GM18507 (cell line): ENCODE measurements at regions not wholly inside any gene's neighbourhood (a gene's known extent, or its start where the extent isn't known, plus 50 kb on each side); places are given as distances from the start of the nearest gene placed in this dataset.
"Not testable (repeated sequence)": the region's sequence is repeated elsewhere in the genome, so short reads cannot be mapped to it uniquely, and the experiment has no call there.

Experiments used
- DNase-seq: peaks from one replicate; pipeline ENCODE4 v3.0.0; 2011; ENCODE audit warnings: low read depth; ENCODE audit not compliant: insufficient read length; ENCODE audit errors: extremely low spot score
- FAIRE-seq: peaks from 2 replicates; lab custom pipeline; 2011; peaks lifted over from hg19 to GRCh38; lab: Jason Lieb, UNC

GRCh38 chr6:121590916-121591315 is 155.5 kb downstream of the GJA1 start:
- no peak for DNase-seq
- no peak for FAIRE-seq

DNA sequence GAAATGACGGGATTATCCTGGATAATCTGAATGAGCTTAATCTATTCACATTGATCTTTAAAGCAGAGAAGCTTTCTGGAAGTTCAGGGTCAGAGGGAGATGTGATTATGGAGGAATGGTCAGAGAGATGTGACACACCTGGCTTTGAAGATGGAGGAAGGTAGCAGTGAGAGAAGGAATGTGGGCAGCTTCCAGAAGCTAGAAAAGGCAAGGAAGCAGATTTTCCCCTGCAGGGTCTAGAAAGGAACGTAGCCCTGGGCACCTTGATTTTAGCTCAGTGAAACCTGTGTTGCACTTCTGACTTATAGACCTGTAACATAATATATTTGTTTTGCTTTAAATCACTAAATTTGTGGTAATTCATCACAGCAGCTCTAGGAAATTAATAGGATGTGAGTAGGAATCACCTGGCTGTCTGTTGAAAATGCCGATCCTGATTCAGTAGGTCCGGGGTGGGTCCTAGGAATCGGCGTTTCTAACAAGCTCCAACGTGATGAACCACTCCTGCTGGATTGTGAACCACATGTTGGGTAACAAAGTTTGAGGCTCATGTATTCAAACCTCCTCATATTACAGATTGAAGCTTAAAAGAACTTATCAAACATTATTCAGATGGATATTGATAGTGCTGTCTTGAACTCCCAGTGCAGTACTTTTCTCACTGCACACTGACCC is 157.0 kb downstream of the GJA1 start:
- no peak for FAIRE-seq
- DNase-seq = no peak

DNA sequence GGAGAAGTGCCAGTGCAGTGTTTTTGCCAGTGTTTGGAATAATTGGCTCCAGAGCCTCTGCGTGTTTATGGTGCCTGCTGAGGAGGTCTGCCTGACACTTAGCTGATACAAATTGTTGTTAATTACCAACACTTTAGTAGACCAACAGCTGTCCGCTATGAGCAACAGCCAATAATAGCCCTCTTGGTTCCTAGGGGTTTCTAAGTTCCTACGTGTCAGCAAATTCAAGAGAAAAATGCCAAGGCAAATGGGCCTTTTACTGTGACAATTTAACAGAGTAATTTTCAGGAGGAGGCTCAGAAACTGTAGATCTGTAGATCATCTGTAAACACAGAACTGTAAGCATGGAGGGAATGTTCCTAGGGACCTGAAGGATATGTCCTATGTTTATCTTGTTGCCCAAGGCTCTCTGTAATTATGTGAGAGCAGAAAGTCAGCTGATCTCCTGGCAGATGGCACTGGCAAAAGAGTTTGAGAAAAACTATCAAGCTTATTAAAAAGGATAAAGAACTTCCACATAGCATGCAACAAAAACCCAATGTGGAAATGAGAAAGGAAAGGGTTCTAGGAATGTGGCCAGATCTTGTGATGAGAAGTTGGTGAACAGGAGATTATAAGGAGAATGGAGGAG is 157.7 kb downstream of the GJA1 start:
- no peak for DNase-seq

GRCh38 chr6:121594053-121594452 is 158.6 kb downstream of the GJA1 start:
- DNase-seq (no peak), FAIRE-seq (no peak)

More for the DNA sequence above, 157.7 kb downstream of the GJA1 start:
- FAIRE-seq = no peak

DNA sequence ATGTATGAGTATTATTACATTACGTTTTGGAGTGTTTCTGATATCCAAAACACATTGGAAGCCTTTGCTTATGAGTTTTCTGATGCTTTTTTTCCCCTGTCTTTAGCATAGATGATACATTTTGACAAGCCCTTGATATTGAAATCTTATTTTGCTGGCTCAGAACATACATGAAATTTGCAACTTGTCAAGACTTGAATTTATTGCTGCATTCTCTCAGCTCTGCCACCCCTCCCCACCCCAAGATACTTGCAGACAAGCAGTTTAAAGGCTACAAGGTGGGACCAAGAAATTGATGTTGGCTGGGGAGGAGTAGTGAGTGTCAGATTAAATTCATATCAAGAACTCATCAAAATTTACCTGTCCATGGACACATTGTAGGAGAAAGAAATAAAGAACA is 160.2 kb downstream of the GJA1 start:
- FAIRE-seq (no peak), DNase-seq (no peak)

DNA sequence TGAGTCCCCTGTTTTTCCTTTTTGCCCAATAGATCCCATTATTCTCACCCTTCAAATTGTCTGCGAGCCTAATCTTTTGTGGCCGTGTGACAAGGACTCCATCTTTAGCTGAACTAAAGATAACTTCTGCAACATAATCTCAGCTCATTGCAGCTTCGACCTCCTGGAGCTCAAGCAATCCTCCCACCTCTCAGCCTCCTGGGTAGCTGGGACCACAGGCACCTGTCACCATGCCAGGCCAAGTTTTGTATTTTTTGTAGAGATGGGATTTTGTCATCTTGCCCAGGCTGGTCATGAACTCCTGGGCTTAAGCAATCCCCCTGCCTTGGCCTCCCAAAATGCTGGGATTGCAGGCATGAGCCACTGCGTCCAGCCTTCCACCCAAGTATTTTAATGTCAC is 161.0 kb downstream of the GJA1 start:
- FAIRE-seq = no peak
- no peak for DNase-seq

GRCh38 chr6:121597654-121598053 is 162.2 kb downstream of the GJA1 start:
- DNase-seq = no peak
- no peak for FAIRE-seq

DNA sequence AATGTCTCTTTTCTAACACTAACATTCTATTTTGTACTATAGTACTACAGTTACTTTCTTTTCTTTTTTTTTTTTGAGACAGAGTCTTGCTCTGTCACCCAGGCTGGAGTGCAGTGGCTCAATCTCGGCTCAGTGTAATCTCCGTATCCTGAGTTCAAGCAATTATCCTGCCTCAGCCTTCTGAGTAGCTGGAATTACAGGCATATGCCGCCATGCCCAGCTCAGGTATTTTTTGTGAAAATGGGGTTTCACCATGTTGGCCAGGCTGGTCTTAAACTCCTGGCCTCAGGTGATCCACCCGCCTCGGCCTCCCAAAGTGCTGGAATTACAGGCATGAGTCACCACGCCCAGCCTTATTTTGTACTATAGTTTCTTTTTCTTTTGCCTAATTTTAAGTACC is 163.9 kb downstream of the GJA1 start:
- not testable (repeated sequence) for DNase-seq, FAIRE-seq

- FAIRE-seq (no peak), DNase-seq (no peak)
Observed at GRCh38 chr6:121600389-121601168, 165.1 kb downstream of the GJA1 start.

DNA sequence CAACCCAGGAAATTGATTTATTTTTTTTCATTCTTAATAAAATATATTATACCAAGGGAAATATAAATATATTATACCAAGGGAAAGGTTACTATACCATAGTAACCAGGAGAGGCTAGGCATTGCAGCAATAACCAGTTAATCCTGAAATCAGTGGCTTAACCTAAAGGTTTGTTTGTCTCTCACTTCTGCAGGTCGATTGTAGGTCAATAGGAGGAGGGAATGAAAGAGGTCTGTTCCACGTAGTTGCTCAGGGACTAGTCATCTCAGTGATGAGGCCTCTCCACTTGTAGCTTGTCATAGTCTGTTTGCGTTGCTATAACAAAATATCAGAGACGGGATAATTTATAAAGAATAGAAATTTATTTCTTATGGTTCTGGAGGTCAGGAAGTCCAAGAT is 168.0 kb downstream of the GJA1 start:
- FAIRE-seq = no peak
- no peak for DNase-seq

DNA sequence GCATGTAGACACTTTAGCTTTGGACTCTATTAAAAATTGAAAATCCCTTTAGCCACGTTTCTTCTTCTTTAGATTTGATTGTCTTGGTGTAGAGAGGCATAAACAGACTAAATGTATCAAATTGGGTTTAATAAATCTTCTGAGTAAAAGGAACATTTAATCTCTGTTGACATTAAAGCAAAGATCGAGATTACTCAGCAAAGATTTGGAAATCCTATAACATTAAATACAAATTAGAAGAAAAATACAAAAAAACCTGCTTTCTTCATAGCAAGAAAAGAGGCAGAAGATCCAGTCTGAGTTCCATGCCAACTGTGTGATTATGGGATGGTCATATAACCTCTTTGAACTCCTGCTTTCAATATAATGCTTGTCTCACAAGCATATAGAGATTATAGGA is 172.3 kb downstream of the GJA1 start:
- FAIRE-seq (no peak), DNase-seq (no peak)

- no peak for DNase-seq
- no peak for FAIRE-seq
Observed at GRCh38 chr6:121608270-121608669, 172.8 kb downstream of the GJA1 start.

- FAIRE-seq = no peak
Observed at GRCh38 chr6:121609281-121609680, 173.8 kb downstream of the GJA1 start.

DNA sequence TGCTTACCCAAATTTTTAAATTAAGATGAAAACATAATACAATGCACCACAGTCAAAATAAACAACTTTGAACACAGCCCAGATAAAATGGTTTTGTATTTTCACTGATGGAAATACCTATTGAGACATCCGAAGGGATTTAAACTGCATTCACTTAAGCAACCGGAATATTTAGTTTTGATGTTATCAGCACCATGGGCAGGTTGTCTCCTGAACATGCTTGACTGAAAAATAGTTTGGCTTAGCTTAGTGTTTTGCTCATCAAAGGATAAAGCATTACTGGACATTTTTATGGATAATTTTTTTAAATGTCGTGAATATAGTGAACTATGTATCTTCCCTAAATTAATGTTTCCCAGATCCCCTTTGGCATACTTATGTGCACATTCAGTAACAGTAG is 177.5 kb downstream of the GJA1 start:
- DNase-seq (no peak), FAIRE-seq (no peak)

More at GRCh38 chr6:121609281-121609680, 173.8 kb downstream of the GJA1 start:
- no peak for DNase-seq

- no peak for DNase-seq
- FAIRE-seq = no peak
Observed at GRCh38 chr6:121614115-121614514, 178.7 kb downstream of the GJA1 start.

DNA sequence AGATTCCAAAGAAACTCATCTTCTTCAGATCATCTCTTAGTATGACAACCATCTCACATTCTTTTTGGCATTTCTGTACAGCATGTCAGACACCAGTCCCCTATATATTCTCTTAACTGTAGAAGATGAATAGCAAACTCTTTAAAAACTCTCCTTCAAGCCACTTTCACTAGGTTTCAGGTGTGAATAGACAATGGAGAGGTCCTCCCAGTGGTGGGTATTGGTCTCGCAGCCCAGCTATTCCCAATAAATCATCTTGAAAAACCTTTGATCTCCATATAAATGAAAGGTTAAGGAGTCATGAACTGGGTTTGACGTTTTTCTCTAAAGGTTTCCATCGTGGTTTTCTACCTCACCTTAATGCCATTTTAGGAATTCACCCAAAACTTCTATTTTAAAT is 180.0 kb downstream of the GJA1 start:
- FAIRE-seq (no peak), DNase-seq (no peak)

- no peak for FAIRE-seq
Observed at GRCh38 chr6:121616406-121616805, 181.0 kb downstream of the GJA1 start.

DNA sequence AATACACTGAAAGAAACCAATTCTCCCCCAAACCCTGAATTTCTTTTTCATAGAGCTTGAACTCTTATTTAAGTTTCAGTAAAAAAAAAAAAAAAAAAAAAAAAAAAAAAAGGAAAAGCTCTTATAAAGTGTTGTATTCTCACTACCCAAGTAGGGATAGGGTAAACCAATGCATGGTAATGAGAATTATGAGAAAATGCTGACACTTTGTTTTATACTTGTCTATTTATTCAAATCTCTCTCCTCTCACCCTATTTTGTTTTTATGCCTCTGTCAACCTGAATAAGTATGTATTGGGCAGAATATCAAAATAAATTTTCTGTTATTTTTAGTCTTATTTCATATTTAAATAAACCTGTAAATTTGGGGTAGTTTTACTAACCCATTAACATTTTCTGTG is 181.9 kb downstream of the GJA1 start:
- no peak for DNase-seq
- no peak for FAIRE-seq

More at GRCh38 chr6:121616406-121616805, 181.0 kb downstream of the GJA1 start:
- no peak for DNase-seq

- FAIRE-seq (no peak), DNase-seq (no peak)
Observed at GRCh38 chr6:121619013-121619412, 183.6 kb downstream of the GJA1 start.

DNA sequence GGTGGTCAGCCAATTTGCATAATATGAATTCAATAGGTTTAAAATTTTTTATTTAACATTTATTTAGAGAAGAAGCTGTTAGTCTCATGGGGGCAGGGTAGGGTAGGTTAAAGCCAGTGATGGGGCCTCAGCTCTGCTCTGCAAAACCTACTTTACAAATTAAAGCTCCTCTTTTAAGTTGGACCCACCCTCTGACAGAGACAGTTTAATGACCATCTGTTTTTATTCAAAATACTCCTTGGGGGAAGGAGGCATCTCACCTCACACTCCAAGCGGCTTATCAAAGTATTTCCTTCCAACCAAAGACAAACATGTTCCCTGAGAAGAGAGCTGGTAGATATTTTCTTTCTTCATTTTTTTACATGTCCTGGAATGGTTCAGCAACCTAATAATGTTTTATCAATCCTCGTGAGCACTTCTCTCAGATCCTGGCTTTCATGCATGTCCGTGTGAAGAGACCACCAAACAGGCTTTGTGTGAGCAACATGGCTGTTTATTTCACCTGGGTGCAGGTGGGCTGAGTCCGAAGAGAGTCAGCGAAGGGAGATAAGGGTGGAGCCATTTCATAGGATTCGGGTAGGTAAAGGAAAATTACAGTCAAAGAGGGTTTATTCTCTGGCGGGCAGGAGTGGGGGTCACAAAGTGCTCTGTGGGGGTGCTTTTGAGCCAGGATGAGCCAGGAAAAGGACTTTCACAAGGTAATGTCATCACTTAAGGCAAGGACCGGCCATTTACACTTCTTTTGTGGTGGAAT is 184.7 kb downstream of the GJA1 start:
- FAIRE-seq = no peak
- DNase-seq = no peak
